ENCODE measurements at regions not wholly inside any gene's neighbourhood (a gene's known extent, or its start where the extent isn't known, plus 50 kb on each side); places are given as distances from the start of the nearest gene placed in this dataset.

DNA sequence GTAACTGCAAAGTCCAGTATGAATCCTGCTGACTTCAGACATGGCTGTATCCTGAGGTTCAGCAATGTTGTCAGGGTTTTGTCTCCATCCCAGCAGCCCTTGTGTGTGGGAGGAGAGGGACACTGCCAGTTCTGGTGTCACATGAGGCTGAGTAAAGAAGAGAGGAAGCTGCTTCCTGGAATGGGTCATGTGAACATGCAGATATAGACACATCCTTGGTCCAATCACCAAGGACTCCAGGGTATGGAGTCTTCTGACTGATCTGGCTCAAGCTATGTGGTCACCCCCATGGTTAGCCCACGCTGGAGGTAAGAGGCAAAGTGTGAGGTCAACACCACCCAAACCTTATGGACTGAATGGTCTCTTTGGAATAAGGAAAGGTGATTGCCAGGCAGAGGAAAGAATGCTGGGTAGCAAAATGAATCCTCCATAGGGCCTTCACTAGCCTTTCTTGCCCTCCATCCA, 134.4 kb upstream of the SLC1A4 start:
- no peak for DNase-seq

GRCh38 chr2:64857581-64858471, 131.4 kb upstream of the SLC1A4 start:
- DNase-seq: no peak

GRCh38 chr2:64858541-64859311, 130.5 kb upstream of the SLC1A4 start:
- no peak for DNase-seq

DNA sequence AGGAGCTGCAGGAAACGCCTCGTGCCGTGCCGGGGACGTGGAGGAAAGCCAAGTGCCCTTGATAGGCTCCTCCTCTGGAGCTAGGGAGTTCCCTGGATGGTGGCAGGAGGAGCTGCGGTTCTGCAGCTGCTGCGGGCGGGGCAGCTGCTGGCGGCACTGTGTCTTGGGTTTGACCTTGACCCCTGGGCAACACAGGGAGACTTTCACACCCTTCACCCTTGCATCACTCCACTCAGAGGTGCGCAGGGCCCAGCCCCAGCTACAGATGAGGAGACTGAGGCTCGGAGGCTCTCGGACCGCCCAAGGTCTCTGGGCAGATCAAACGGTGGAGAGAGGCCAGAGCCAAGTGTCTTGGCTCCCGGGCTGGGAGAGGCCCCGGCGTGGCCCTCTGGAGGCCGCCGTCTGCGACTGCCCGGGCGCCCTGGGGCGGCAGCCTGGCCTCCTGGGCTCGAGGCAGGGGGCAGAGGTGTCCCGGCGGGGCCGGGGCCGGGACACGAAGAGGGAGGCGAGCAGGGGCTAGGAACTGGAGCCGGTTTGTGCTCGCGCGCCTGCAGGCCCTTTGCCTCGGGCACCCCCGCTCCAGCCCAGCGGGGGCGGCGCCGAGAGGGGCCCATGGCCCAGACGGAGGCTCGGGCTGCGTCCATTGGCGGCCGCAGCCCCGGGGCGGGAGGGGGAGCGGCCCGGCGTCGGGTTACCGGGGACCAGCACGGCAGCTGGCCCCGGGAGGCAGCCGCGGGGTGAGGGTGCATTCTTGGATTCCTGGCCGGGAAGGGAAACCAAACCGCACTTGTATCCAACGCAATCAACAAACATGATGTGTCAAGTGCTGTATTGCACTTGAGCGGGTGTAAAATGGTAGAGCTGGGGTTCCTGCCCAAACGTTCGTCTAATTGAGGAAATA, 129.6 kb upstream of the SLC1A4 start:
- peak; percentile 70 for DNase-seq

- DNase-seq: no peak
Observed at GRCh38 chr2:64860276-64860885, 128.8 kb upstream of the SLC1A4 start.

- no peak for DNase-seq
Observed at GRCh38 chr2:64860936-64861335, 128.3 kb upstream of the SLC1A4 start.

- DNase-seq: no peak
Observed at GRCh38 chr2:64861452-64862397, 127.5 kb upstream of the SLC1A4 start.

GRCh38 chr2:64862623-64863022, 126.6 kb upstream of the SLC1A4 start:
- no peak for DNase-seq

- no peak for DNase-seq
Observed at GRCh38 chr2:64863097-64863820, 125.9 kb upstream of the SLC1A4 start.

GRCh38 chr2:64865073-64865830, 123.9 kb upstream of the SLC1A4 start:
- peak; percentile 66 for DNase-seq

GRCh38 chr2:64865831-64866345, 123.3 kb upstream of the SLC1A4 start:
- DNase-seq: no peak

- no peak for DNase-seq
Observed at GRCh38 chr2:64866797-64867196, 122.4 kb upstream of the SLC1A4 start.

GRCh38 chr2:64867253-64867996, 121.8 kb upstream of the SLC1A4 start:
- DNase-seq: no peak

GRCh38 chr2:64869126-64869525, 120.1 kb upstream of the SLC1A4 start:
- no peak for DNase-seq

GRCh38 chr2:64873472-64873924, 115.7 kb upstream of the SLC1A4 start:
- DNase-seq: no peak

DNA sequence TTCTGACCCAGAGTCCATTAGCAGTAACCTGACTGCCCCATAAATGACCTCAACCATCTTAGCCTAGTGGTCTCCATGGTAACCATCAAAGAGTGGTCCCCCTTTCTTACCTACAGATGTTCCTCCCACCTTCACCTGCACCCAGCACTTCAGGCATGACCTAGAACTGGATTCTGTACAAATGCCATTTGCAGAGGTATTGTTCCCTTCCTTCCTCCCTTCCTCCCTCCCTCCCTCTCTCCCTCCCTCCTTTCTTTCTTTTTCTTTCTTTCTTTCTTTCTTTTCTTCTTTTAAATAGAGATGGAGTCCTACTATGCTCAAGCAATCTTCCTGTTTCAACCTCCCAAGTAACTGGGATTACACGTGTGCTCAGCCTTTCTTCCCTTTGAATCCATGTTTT, 114.6 kb upstream of the SLC1A4 start:
- no peak for DNase-seq

DNA sequence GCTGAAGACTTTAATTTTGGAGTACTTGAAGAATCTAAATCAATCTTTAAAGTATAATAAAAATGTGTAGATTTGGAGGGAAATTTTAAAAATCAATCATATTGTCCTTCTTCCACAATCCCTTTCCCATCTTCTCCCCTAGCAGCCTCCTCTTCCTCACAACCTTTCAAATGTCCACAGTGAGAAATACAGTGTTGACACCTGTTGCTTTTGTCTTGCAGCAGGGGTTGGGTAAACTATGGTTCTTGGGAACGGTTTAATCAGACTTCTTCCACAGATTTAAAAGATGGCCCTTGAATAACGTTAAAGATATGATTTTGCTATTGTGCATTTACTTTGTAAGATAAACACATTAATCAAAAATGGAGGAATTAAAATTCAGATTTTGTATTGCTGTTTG, 113.8 kb upstream of the SLC1A4 start:
- no peak for DNase-seq

Measured in renal pelvis (tissue), 1 donor.